GM19240 (cell line): ENCODE measurements at regions not wholly inside any gene's neighbourhood (a gene's known extent, or its start where the extent isn't known, plus 50 kb on each side); places are given as distances from the start of the nearest gene placed in this dataset.
"Not testable (repeated sequence)": the region's sequence is repeated elsewhere in the genome, so short reads cannot be mapped to it uniquely, and the experiment has no call there.

Experiments used
- DNase-seq: peaks from one replicate; pipeline ENCODE4 v3.0.0; 2011; ENCODE audit warnings: low spot score; ENCODE audit not compliant: insufficient read length

DNA sequence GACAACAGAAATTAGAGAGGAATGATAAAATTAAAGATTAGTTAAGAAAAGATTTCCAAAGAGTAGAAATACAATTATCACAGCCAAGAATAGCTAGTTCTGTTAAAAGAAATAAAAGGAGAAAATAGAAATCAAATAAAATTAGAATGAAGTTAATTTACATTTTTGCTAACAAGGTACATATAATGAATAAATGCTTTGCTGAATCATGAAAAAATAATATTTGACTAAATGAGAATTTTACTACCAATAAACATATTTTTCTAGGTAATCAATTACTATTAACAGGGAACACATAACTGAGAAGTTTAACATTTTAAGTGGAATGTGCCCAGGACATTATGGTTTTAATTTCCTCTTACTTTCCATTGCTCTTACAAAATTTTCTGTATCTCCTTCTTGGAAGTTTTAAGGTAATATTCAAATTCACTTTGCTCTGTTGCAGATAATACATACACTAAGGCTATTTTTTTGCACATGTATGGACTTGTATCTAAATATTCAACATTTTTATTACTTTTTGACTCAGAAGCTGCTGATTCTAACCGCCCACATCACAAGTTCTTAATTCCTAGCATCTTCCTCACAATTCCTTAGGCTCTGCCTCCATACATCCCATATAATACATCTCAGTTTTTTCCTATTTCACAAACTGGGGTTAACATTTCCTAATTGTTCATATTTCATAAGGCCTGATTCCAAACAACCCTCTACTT lies 870.7 kb upstream of the INTU start:
- no peak for DNase-seq

DNA sequence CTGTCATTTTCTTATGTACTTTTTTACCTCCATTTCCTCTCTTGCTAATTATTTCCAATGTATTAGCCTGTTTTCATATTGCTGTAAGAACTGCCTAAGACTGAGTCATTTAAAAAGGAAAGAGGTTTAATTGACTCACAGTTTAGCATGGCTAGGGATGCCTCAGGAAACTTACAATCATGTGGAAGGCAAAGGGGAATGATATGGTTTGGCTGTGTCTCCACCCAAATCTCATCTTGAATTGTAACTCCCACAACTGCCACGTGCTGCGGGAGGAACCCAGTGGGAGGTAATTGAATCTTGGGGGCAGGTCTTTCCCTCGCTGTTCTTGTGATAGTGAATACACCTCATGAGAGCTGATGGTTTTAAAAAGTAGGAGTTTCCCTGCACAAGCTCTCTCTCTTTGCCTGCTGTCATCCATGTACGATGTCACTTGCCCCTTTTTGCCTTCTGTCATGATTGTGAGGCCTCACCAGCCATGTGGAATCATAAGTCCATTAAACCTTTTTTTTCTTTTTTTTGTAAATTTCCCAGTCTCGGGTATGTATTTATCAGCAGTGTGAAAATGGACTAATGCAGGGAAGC lies 870.0 kb upstream of the INTU start:
- no peak for DNase-seq

- DNase-seq, result no peak
Measured at GRCh38 chr4:126766241-126766640, 866.5 kb upstream of the INTU start.

- DNase-seq, result no peak
Measured at GRCh38 chr4:126768338-126768737, 864.4 kb upstream of the INTU start.

GRCh38 chr4:126770811-126771553 lies 861.8 kb upstream of the INTU start:
- DNase-seq, result not testable (repeated sequence)

- not testable (repeated sequence) for DNase-seq
Measured at GRCh38 chr4:126771618-126772017, 861.1 kb upstream of the INTU start.

DNA sequence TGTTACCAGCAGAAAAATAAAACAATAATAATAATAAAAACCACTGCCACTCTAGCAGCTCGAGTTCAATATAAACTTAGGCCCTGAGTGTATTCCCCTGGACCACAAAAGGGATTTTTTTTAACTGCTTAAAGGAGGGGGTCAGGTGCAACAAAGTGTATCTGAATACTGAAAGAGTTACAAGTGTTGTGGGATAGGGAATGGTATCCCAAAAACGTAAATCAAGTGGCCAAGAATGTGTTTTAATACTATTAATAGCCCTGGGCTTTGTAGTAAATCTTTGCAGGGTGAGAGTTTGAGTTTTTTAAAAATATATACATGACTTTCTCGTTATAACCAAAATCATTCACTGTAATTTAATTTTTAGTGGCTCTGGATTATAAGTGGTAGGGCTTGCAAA lies 860.1 kb upstream of the INTU start:
- no peak for DNase-seq

DNA sequence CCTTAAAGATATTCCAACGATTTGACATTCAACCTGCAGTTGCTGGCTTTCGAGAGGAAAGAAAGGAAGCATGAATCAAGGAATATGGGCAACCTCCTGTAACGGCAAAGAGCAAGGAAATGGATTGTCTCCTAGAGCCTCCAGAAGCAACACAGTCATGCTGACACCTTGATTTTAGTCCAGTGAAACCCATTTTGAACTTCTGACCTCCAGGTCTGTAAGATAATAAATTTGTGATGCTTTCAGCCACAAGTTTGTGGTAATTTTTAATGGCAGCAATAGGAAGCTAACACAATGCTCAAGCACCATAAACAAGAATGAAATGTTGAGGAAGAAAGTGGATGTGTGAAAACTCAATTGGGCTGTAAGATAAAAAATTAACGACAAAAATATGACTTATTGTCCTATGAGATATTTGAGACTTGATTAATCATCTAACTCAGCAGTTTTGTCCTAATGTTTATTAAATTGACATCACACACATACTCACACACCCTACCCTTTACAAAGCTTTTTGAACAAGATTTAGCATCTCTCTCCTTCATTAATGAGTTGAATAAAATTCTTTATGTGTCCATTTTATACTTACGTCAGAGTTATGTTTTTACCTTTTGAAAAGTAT lies 857.2 kb upstream of the INTU start:
- DNase-seq, result no peak

DNA sequence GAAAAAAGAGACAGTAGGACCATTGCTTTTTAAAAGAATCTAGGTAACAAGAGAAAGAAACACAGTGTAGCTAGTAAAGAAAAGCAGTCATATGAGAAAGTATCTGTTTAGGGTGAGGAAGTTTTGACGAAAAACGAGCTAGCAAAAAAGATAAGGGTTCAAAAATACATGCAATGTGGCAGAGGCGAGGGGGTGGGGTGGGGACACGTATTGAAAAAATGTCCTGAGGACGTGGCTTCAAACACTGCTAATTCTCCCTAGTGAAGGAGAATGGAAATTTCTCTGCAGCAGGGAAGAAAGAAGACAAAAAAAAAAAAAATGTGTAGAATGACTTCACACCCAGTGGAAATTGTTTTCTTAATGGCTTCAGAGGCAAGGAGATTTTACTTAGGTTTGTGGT lies 856.4 kb upstream of the INTU start:
- DNase-seq, result no peak

DNA sequence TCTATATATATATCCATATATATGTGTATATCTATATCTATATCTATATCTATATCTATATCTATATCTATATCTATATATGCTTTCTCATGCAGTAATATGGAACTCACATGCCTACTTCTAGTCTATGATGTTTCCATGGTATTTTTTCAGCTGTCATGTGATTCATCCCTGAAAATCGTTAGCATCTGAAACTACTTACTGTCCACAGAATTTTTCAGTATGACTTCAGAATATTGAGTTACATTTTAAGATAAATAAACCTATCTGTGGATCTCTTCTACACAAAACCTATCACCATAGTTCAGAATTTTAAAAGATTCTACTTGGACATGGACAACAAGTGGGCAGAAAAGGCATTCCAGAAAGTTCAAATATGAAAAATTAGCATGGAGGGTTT lies 855.1 kb upstream of the INTU start:
- no peak for DNase-seq

DNA sequence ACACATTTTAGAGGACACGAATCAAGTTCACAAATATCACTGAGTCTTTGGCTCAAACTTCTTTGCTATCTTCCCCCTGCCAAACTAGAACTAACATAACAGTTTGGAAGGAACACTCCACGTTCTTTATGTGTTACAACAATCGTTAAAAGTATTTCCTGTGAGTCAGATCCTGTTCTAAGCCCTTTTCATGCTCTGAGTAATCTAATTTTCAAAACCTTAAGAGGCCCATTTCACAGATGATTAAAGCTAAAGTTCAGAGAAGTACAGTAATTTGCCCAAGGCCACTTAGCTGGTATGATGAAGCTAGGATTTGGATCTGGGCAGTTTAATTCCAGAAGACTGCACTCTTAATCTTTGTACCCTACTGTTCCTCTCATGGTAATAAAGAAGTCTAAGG lies 854.4 kb upstream of the INTU start:
- DNase-seq, result no peak

GRCh38 chr4:126779001-126779400 lies 853.8 kb upstream of the INTU start:
- no peak for DNase-seq

GRCh38 chr4:126779436-126780166 lies 853.2 kb upstream of the INTU start:
- no peak for DNase-seq

DNA sequence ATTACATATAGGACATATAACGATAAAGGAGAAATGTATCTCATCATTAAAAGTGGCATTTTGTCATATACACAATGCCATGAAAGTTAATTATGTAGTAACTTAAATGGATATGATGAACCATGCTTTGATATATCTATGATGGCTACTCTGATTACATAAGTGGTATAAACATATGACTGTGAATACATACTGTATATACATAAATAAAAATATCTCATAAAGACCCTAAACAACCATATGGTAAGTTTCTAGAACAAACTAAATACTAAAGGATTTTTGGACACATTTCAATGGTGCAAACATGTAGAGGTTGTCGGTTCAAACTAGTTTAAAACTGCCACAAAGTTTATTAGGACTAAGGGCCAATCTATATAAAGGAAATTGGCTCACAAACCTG lies 849.6 kb upstream of the INTU start:
- DNase-seq, result no peak

GRCh38 chr4:126784966-126785580 lies 847.7 kb upstream of the INTU start:
- no peak for DNase-seq

- DNase-seq, result no peak
Measured at GRCh38 chr4:126790633-126791032, 842.1 kb upstream of the INTU start.

GRCh38 chr4:126794363-126794762 lies 838.4 kb upstream of the INTU start:
- DNase-seq, result no peak

- no peak for DNase-seq
Measured at GRCh38 chr4:126798214-126798613, 834.5 kb upstream of the INTU start.

- no peak for DNase-seq
Measured at GRCh38 chr4:126799416-126799815, 833.3 kb upstream of the INTU start.

DNA sequence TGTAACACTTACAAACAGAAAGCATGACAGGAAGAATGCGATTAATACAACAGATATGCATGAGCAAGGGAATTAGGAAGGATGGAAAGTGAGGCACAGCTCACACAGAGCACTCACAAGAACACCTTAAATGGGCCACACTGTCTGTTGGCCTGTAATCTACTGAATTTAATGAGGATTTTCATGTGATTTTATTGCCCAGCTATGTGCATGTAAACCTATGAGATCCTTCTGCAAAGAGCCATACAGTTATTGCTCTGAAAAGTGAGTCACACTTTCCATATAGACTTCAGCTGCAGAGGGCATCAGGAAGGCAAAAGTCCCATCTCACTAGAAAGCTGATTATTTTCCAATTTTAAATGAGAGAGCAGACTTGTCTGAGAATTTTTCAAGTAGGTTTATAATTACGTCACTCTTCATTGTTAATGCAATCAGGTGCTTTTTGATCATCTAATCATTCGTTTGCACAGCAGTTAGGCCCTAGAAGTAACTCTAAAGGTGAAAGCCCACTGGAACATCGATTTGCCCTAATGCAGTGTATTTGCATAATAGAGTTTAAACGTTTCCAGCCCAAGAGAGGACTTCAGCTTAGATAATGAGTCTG lies 832.7 kb upstream of the INTU start:
- DNase-seq, result no peak
